HepG2 (cell line): ENCODE measurements at regions not wholly inside any gene's neighbourhood (a gene's known extent, or its start where the extent isn't known, plus 50 kb on each side); places are given as distances from the start of the nearest gene placed in this dataset.

Experiments
- ATAC-seq: fragments of 200-7000 bp; cut with Tn5 transposase; 3 replicates; pipeline ENCODE4 v1.9.1; 2020; ENCODE audit warnings: mild to moderate bottlenecking, moderate library complexity
- BruUV-seq: library from RNA; stranded (reverse); fragments of 400-500 nt; replicated peaks from 2 replicates; lab custom pipeline; 2021; lab: Mats Ljungman, UMichigan
- CTCF ChIA-PET: fragments of 300-600 bp; formaldehyde crosslinking; extraction: SDS; loops from one replicate; lab custom pipeline; 2021; ENCODE audit warnings: low total read pairs, inconsistent platforms, low intra/inter-chr PET ratio; lab: Yijun Ruan, JAX
- POLR2A ChIA-PET: fragments of 350-600 bp; sonication (Branson Sonifier 250); formaldehyde crosslinking; loops from one replicate; lab custom pipeline; 2020; ENCODE audit warnings: antibody characterized with exemption, inconsistent platforms; lab: Yijun Ruan, JAX
- DNase-seq: peaks from one replicate; pipeline ENCODE4 v3.0.0-alpha.2; 2015; ENCODE audit warnings: low spot score
- FAIRE-seq: peaks from 3 replicates; lab custom pipeline; 2011; peaks lifted over from hg19 to GRCh38; lab: Jason Lieb, UNC
- H2AFZ ChIP-seq: one replicate; pipeline ENCODE4 v1.6.1; 2011; ENCODE audit warnings: low read length, inconsistent platforms
- H3K27ac ChIP-seq: fragments of 300-600 bp; 3 replicates; pipeline ENCODE4 v1.8.0; 2011; ENCODE audit warnings: mixed run types, mild to moderate bottlenecking, mixed read lengths, low read length, inconsistent platforms; ENCODE audit not compliant: insufficient read depth; ENCODE audit errors: extremely low read length
- H3K27me3 ChIP-seq, 2 experiments: fragments of 200-600 bp in 1 of 2; 2 replicates in 1 of 2; 3 replicates in 1 of 2; pipeline versions ENCODE4 v1.6.0 to v1.8.0; 2011; ENCODE audit warnings: low read length in 2 of 2, mild to moderate bottlenecking in 2 of 2, moderate library complexity in 2 of 2, inconsistent platforms in 1 of 2; ENCODE audit not compliant: insufficient read depth in 2 of 2, control insufficient read depth in 1 of 2
- H3K36me3 ChIP-seq, 2 experiments: fragments of 200-600 bp in 1 of 2; replicated peaks in 1 of 2; 2 replicates in 1 of 2; 3 replicates in 1 of 2; pipeline versions ENCODE4 v1.5.1 to v1.8.0; 2011; ENCODE audit warnings: low read length in 2 of 2, inconsistent platforms in 1 of 2; ENCODE audit not compliant: insufficient read depth in 2 of 2, control insufficient read depth in 1 of 2
- H3K4me1 ChIP-seq: 2 replicates; pipeline ENCODE4 v1.5.1; 2012; ENCODE audit warnings: low read length, inconsistent platforms; ENCODE audit not compliant: insufficient read depth
- H3K4me2 ChIP-seq: 2 replicates; pipeline ENCODE4 v1.6.0; 2011; ENCODE audit warnings: low read depth, low read length, inconsistent platforms
- H3K4me3 ChIP-seq, 3 experiments: fragments of 200-600 bp in 1 of 3; sonication (generic), shearing (Covaris generic) in 1 of 3; replicated peaks in 1 of 3; 2 replicates each; pipeline ENCODE4 v1.5.1; 2011 to 2016; ENCODE audit warnings: low read length in 3 of 3, inconsistent platforms in 2 of 3, low read depth in 2 of 3, mild to moderate bottlenecking in 2 of 3, control low read depth in 1 of 3, mixed read lengths in 1 of 3; ENCODE audit not compliant: insufficient read depth in 1 of 3
- H3K79me2 ChIP-seq: one replicate; pipeline ENCODE4 v1.6.1; 2011; ENCODE audit warnings: low read length, inconsistent platforms; ENCODE audit not compliant: insufficient read depth
- H3K9ac ChIP-seq: 2 replicates; pipeline ENCODE4 v1.6.0; 2011; ENCODE audit warnings: mild to moderate bottlenecking, low read depth, low read length, inconsistent platforms; ENCODE audit not compliant: insufficient read depth
- H3K9me3 ChIP-seq: 2 replicates; pipeline ENCODE4 v1.5.1; 2012; ENCODE audit warnings: mild to moderate bottlenecking, low read length
- H4K20me1 ChIP-seq: 2 replicates; pipeline ENCODE4 v1.6.0; 2011; ENCODE audit warnings: inconsistent platforms, mild to moderate bottlenecking, low read length, moderate library complexity; ENCODE audit not compliant: insufficient read depth
- CREB1 ChIP-seq, 2 experiments: fragments of 450-650 bp in 1 of 2; IDR thresholded peaks; 2 replicates each; pipeline ENCODE4 v1.6.1; 2016 to 2017; ENCODE audit warnings: control low read depth in 1 of 2, mild to moderate bottlenecking in 1 of 2, missing compliant biosample characterization in 1 of 2, missing genetic modification characterization in 1 of 2
- DMAP1 ChIP-seq: IDR thresholded peaks from 2 replicates; pipeline ENCODE4 v1.6.1; 2016
- ISL2 ChIP-seq: sonication (generic); formaldehyde crosslinking; IDR thresholded peaks from 2 replicates; pipeline ENCODE4 v1.5.0; 2020; ENCODE audit warnings: missing genetic modification reagents
- KDM1A ChIP-seq: IDR thresholded peaks from 2 replicates; pipeline ENCODE4 v1.6.1; 2016; ENCODE audit warnings: missing compliant biosample characterization
- PHB2 ChIP-seq: fragments of 450-650 bp; IDR thresholded peaks from 2 replicates; pipeline ENCODE4 v1.6.1; 2018; ENCODE audit not compliant: partially characterized antibody
- RFXAP ChIP-seq: sonication (generic); formaldehyde crosslinking; IDR thresholded peaks from 2 replicates; pipeline ENCODE4 v1.4.0; 2020; ENCODE audit warnings: missing genetic modification reagents, borderline replicate concordance
- SATB2 ChIP-seq: sonication (generic); formaldehyde crosslinking; IDR thresholded peaks from 2 replicates; pipeline ENCODE4 v1.5.0; 2020; ENCODE audit warnings: missing genetic modification reagents
- TBX2 ChIP-seq: sonication (generic); formaldehyde crosslinking; IDR thresholded peaks from 2 replicates; pipeline ENCODE4 v1.5.0; 2020; ENCODE audit warnings: missing genetic modification reagents, mild to moderate bottlenecking, borderline replicate concordance
- TBX3 ChIP-seq: fragments of 450-650 bp; IDR thresholded peaks from 2 replicates; pipeline ENCODE4 v1.6.1; 2017; ENCODE audit warnings: antibody characterized with exemption, mild to moderate bottlenecking, inconsistent platforms, borderline replicate concordance
- TOPORS ChIP-seq: sonication (generic); formaldehyde crosslinking; IDR thresholded peaks from 2 replicates; pipeline ENCODE4 v1.8.0; 2023; ENCODE audit warnings: mild to moderate bottlenecking, missing genetic modification reagents
- ZBTB3 ChIP-seq: sonication (generic); formaldehyde crosslinking; IDR thresholded peaks from 2 replicates; pipeline ENCODE4 v1.4.0; 2020; ENCODE audit warnings: low read depth, mild to moderate bottlenecking, moderate library complexity, missing genetic modification reagents, borderline replicate concordance
- ZNF136 ChIP-seq: sonication (generic); formaldehyde crosslinking; IDR thresholded peaks from 2 replicates; pipeline ENCODE4 v1.8.1; 2022; ENCODE audit warnings: low read depth, mild to moderate bottlenecking, moderate library complexity, missing genetic modification reagents
- ZNF263 ChIP-seq: sonication (generic); formaldehyde crosslinking; IDR thresholded peaks from 2 replicates; pipeline ENCODE4 v1.4.0; 2020; ENCODE audit warnings: missing genetic modification reagents
- ZNF292 ChIP-seq: sonication (generic); formaldehyde crosslinking; IDR thresholded peaks from 2 replicates; pipeline ENCODE4 v1.8.1; 2022; ENCODE audit warnings: mild to moderate bottlenecking, low read depth, missing genetic modification reagents, borderline replicate concordance
- ZNF547 ChIP-seq: sonication (generic); formaldehyde crosslinking; IDR thresholded peaks from 2 replicates; pipeline ENCODE4 v1.5.1; 2020; ENCODE audit warnings: mild to moderate bottlenecking, missing genetic modification reagents
- ZNF883 ChIP-seq: sonication (generic); formaldehyde crosslinking; IDR thresholded peaks from 2 replicates; pipeline ENCODE4 v1.5.1; 2020; ENCODE audit warnings: mild to moderate bottlenecking, missing genetic modification reagents; ENCODE audit errors: not compliant biosample characterization
- ZSCAN22 ChIP-seq: sonication (generic); formaldehyde crosslinking; IDR thresholded peaks from 2 replicates; pipeline ENCODE4 v1.4.0; 2020; ENCODE audit warnings: mild to moderate bottlenecking, missing genetic modification reagents
- WGBS: methylation state at CpG from one replicate; pipeline ENCODE4 v1.1.6; 2017; ENCODE audit warnings: low lambda C conversion rate; 5-methylcytosine and 5-hydroxymethylcytosine counted together
- in situ Hi-C: cut with HindIII; loops from 2 replicates; pipeline ENCODE4 v1.10.0; 2017; ENCODE audit warnings: low pct_unique_long_range_greater_than_20kb; ENCODE audit not compliant: extremely low pct_ligation_motif_present
- intact Hi-C: fragments of 100-400 bp; cut with micrococcal nuclease; formaldehyde crosslinking; loops from one replicate; pipeline ENCODE4 v1.10.0; 2022; ENCODE audit not compliant: unreplicated experiment
- TF ChIP-seq, protein P1 (sequence below): sonication (generic); formaldehyde crosslinking; IDR thresholded peaks from 2 replicates; pipeline ENCODE4 v1.4.0; 2020; ENCODE audit warnings: missing genetic modification reagents
- TF ChIP-seq, protein P2 (sequence below): IDR thresholded peaks from 2 replicates; pipeline ENCODE4 v1.6.1; 2016; ENCODE audit warnings: missing compliant biosample characterization, missing genetic modification reagents, borderline replicate concordance
- TF ChIP-seq, protein P3 (sequence below): sonication (generic); formaldehyde crosslinking; IDR thresholded peaks from 2 replicates; pipeline ENCODE4 v1.4.0; 2020; ENCODE audit warnings: mild to moderate bottlenecking, low read depth, missing genetic modification reagents

DNA sequence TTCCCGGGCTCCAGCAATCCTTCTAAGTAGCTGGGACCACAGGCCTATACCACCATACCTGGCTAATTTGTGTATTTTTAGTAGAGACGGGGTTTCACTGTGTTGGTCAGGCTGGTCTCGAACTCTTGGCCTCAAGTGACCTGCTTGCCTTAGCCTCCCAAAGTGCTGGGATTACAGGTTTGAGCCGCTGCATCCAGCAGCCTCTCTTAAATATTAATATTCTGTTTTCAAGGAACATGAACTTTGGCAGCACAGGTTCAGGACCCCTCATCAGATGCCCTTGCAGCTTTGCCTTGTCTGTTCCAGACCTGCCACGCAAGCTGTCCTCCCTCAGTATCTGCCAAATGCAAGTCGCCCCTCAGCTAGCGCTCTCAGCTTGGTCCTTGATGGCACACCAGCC is 166.8 kb downstream of the KCTD15 start:
- no peak overlapping the region for H3K27ac ChIP-seq
- H3K27me3 ChIP-seq, result peaks cover 0 to 8% of the 10 kb centered on the region in 2 experiments; a peak in 2 of 5 replicates
- in situ Hi-C loops, result no loop called here
- no peak overlapping the region for H3K9ac ChIP-seq
- intact Hi-C loops, result no loop called here
- H3K4me2 ChIP-seq, result no peak overlapping the region
- H2AFZ ChIP-seq, result no peak overlapping the region
- POLR2A ChIA-PET, result no interaction called here
- H4K20me1 ChIP-seq, result no peaks in the 10 kb centered on the region
- ATAC-seq, result no peak
- no peaks in the 10 kb centered on the region for H3K36me3 ChIP-seq
- FAIRE-seq, result no peak
- H3K79me2 ChIP-seq, result no peaks in the 10 kb centered on the region
- DNase-seq, result no peak
- H3K4me1 ChIP-seq, result no peaks in the 10 kb centered on the region
- no TSS peak for BruUV-seq
- H3K9me3 ChIP-seq, result no peaks in the 10 kb centered on the region
- TF ChIP-seq SATB2 (CRISPR knock-in tag) (no peak), ZSCAN22 (no peak), RFXAP (no peak), PHB2 (no peak), KDM1A (CRISPR knock-in tag) (no peak), TBX2 (CRISPR knock-in tag) (no peak), TOPORS (CRISPR knock-in tag) (no peak), ZNF547 (CRISPR knock-in tag) (no peak), TBX3 (no peak), ZNF263 (CRISPR knock-in tag) (no peak), ZBTB3 (no peak), CREB1 (IDR thresholded peaks at IDR 0.05) (no peak), CREB1 (CRISPR knock-in tag; IDR thresholded peaks at IDR 0.05) (no peak), ZNF883 (no peak), DMAP1 (CRISPR knock-in tag) (no peak), ISL2 (CRISPR knock-in tag) (no peak), ZNF292 (CRISPR knock-in tag) (no peak), ZNF136 (CRISPR knock-in tag) (no peak)
- TF ChIP-seq, protein P1, sequence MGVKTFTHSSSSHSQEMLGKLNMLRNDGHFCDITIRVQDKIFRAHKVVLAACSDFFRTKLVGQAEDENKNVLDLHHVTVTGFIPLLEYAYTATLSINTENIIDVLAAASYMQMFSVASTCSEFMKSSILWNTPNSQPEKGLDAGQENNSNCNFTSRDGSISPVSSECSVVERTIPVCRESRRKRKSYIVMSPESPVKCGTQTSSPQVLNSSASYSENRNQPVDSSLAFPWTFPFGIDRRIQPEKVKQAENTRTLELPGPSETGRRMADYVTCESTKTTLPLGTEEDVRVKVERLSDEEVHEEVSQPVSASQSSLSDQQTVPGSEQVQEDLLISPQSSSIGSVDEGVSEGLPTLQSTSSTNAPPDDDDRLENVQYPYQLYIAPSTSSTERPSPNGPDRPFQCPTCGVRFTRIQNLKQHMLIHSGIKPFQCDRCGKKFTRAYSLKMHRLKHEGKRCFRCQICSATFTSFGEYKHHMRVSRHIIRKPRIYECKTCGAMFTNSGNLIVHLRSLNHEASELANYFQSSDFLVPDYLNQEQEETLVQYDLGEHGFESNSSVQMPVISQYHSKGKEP, result no peak
- TF ChIP-seq, protein P2, sequence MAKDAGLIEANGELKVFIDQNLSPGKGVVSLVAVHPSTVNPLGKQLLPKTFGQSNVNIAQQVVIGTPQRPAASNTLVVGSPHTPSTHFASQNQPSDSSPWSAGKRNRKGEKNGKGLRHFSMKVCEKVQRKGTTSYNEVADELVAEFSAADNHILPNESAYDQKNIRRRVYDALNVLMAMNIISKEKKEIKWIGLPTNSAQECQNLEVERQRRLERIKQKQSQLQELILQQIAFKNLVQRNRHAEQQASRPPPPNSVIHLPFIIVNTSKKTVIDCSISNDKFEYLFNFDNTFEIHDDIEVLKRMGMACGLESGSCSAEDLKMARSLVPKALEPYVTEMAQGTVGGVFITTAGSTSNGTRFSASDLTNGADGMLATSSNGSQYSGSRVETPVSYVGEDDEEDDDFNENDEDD (CRISPR knock-in tag), result no peak
- TF ChIP-seq, protein P3, sequence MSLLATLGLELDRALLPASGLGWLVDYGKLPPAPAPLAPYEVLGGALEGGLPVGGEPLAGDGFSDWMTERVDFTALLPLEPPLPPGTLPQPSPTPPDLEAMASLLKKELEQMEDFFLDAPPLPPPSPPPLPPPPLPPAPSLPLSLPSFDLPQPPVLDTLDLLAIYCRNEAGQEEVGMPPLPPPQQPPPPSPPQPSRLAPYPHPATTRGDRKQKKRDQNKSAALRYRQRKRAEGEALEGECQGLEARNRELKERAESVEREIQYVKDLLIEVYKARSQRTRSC (CRISPR knock-in tag), result no peak
- TF ChIP-seq, all 625 proteins: peak for 0
- WGBS, result 0% methylated on average over 5 of the region's 7 CpGs
- CTCF ChIA-PET, result no interaction called here
- H3K4me3 ChIP-seq, result no peak overlapping the region
